ENCODE measurements at regions not wholly inside any gene's neighbourhood (a gene's known extent, or its start where the extent isn't known, plus 50 kb on each side); places are given as distances from the start of the nearest gene placed in this dataset.

GRCh38 chr14:86897224-86897623 is 1095.8 kb downstream of the GALC start:
- no peak for TF ChIP-seq CTCF (conservative IDR thresholded peaks at IDR 0.05)
- no peak for TF ChIP-seq EZH2 (IDR thresholded peaks at IDR 0.05; ENCODE audit: low read depth)

Data from PC-9 (cell line).